ENCODE measurements at regions not wholly inside any gene's neighbourhood (a gene's known extent, or its start where the extent isn't known, plus 50 kb on each side); places are given as distances from the start of the nearest gene placed in this dataset.

DNA sequence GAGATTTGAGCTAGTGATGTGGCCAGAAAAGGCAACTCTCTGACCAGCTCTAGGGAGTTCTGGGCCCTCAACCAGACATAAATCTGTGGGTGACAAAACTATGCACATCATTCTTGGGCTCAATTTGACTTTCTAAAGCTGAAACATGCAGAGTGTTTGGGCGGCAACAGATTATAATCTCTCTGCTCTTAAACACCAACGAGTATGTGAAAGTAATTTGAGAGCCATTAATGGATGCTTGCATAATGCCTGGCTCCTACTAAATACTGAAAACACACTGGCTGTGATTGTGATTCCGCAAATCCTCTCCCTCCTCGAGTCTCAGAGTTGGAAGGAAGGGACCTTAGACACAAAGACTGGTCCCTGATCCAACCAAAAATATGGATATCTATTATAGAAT lies 186.7 kb downstream of the UACA start:
- dilution Hi-C loops (cut with HindIII; ENCODE audit: low sequenced_read_pairs, unreplicated experiment), result no loop called here

More for the DNA sequence above, 186.7 kb downstream of the UACA start:
- Histone ChIP-seq H3K9me3 (ENCODE audit: control insufficient read depth, insufficient read depth, low read length) (no peaks in the 10 kb centered on the region), H4K8ac (ENCODE audit: low read depth in 2 of 2, low read length in 2 of 2) (no peak overlapping the region), H3K79me1 (ENCODE audit: low read depth in 1 of 2, low read length in 2 of 2) (no peaks in the 10 kb centered on the region), H3K9ac (ENCODE audit: low read depth, low read length) (no peak overlapping the region), H3K4me2 (ENCODE audit: low read depth, low read length) (no peak overlapping the region), H2AK5ac (ENCODE audit: low read depth, low read length) (no peak overlapping the region), H2AFZ (replicated peaks; ENCODE audit: low read length, poor library complexity) (no peak overlapping the region), H2AK9ac (replicated peaks; ENCODE audit: low read depth, low read length, poor library complexity) (no peak overlapping the region), H3K9me1 (ENCODE audit: insufficient read depth, low read length) (no peaks in the 10 kb centered on the region), H3K36me3 (ENCODE audit: control insufficient read depth, insufficient read depth, low read length) (no peaks in the 10 kb centered on the region), H3K27me3 (ENCODE audit: control insufficient read depth, insufficient read depth, low read length) (peaks cover 41% of the 10 kb centered on the region), H3K4me3 (ENCODE audit: insufficient read depth, low read depth, low read length) (no peak overlapping the region), H4K91ac (ENCODE audit: insufficient read depth, low read depth, low read length) (no peak overlapping the region), H3K23ac (ENCODE audit: low read depth, low read length) (no peak overlapping the region), H2BK20ac (ENCODE audit: low read depth, low read length) (no peak overlapping the region), H4K20me1 (ENCODE audit: insufficient read depth, low read length) (no peaks in the 10 kb centered on the region), H2BK5ac (ENCODE audit: low read depth, low read length, poor library complexity, severe bottlenecking) (no peak overlapping the region), H4K5ac (ENCODE audit: low read depth, low read length) (no peak overlapping the region), H2BK15ac (ENCODE audit: low read depth, low read length) (no peak overlapping the region), H3K56ac (ENCODE audit: extremely low read depth, insufficient read depth, low read length) (no peak overlapping the region), H2BK120ac (ENCODE audit: low read depth, low read length) (no peak overlapping the region), H3K4me1 (ENCODE audit: control insufficient read depth, insufficient read depth, low read length) (no peaks in the 10 kb centered on the region), H3K18ac (ENCODE audit: low read depth, low read length) (no peak overlapping the region), H3K4ac (ENCODE audit: low read depth, low read length) (no peak overlapping the region), H3K14ac (replicated peaks; ENCODE audit: low read depth, low read length) (no peak overlapping the region), H3K27ac (ENCODE audit: insufficient read depth, low read length) (no peak overlapping the region)
- CTCF ChIA-PET, result no interaction called here
- POLR2A ChIA-PET (ENCODE audit: unreplicated experiment), result no interaction called here
- intact Hi-C loops (cut with micrococcal nuclease) (no loop called here), in situ Hi-C loops (cut with MboI; ENCODE audit: low sequenced_read_pairs) (no loop called here)
- DNase-seq, result no peak
- no CpG with 5 or more reads among the region's 4 CpGs for WGBS, 2 experiments (ENCODE audit: extremely low coverage in 2 of 2, insufficient read length in 1 of 2)
- peak; percentile 42; the same call in 1 of the 2 replicates for ATAC-seq (ENCODE audit: low read depth)
- no TSS peak for BruUV-seq (replicated peaks)
- no peak for TF ChIP-seq RFX5 (IDR thresholded peaks at IDR 0.05; ENCODE audit: low read depth, low read length)
- TF ChIP-seq MAZ (IDR thresholded peaks at IDR 0.05; ENCODE audit: borderline replicate concordance, low read depth, low read length), result no peak
- TF ChIP-seq POLR2A (IDR thresholded peaks at IDR 0.05; ENCODE audit: low read depth, low read length), result no peak
- no peak for TF ChIP-seq MXI1 (IDR thresholded peaks at IDR 0.05; ENCODE audit: borderline replicate concordance, low read depth, low read length)
- TF ChIP-seq SMC3 (IDR thresholded peaks at IDR 0.05; ENCODE audit: low read depth, low read length), result no peak
